Loucy (cell line): ENCODE measurements at regions not wholly inside any gene's neighbourhood (a gene's known extent, or its start where the extent isn't known, plus 50 kb on each side); places are given as distances from the start of the nearest gene placed in this dataset.

ENCODE experiments used
- H2AFZ ChIP-seq: fragments of 200-600 bp; sonication (generic); 2 replicates; pipeline ENCODE4 v1.6.0; 2016; ENCODE audit warnings: antibody characterized with exemption, mild to moderate bottlenecking, low read length, moderate library complexity
- H3F3A ChIP-seq: fragments of 200-600 bp; 2 replicates; pipeline ENCODE4 v1.6.0; 2016; ENCODE audit warnings: antibody characterized with exemption, low read depth, mild to moderate bottlenecking
- H3K27me3 ChIP-seq: fragments of 200-600 bp; sonication (generic); 2 replicates; pipeline ENCODE4 v1.6.1; 2014; ENCODE audit warnings: low read length, mild to moderate bottlenecking; ENCODE audit not compliant: insufficient read depth, poor library complexity, severe bottlenecking
- H3K36me3 ChIP-seq: fragments of 200-600 bp; sonication (generic); 2 replicates; pipeline ENCODE4 v1.6.1; 2016; ENCODE audit warnings: low read length; ENCODE audit not compliant: insufficient read depth
- H3K4me1 ChIP-seq: fragments of 200-600 bp; sonication (generic); 2 replicates; pipeline ENCODE4 v1.5.1; 2014; ENCODE audit warnings: low read length, mild to moderate bottlenecking; ENCODE audit not compliant: insufficient read depth, poor library complexity, severe bottlenecking
- H3K4me2 ChIP-seq: fragments of 200-600 bp; sonication (generic); 2 replicates; pipeline ENCODE4 v1.6.0; 2014; ENCODE audit warnings: antibody characterized with exemption, low read length, low read depth, mild to moderate bottlenecking; ENCODE audit not compliant: poor library complexity, severe bottlenecking
- H3K4me3 ChIP-seq: fragments of 200-600 bp; sonication (generic); 2 replicates; pipeline ENCODE4 v1.5.1; 2014; ENCODE audit warnings: low read length, mild to moderate bottlenecking, mixed read lengths; ENCODE audit not compliant: poor library complexity, severe bottlenecking
- H3K79me2 ChIP-seq: fragments of 200-600 bp; sonication (generic); 2 replicates; pipeline ENCODE4 v1.6.1; 2014; ENCODE audit warnings: low read length; ENCODE audit not compliant: insufficient read depth
- H3K9ac ChIP-seq: fragments of 200-600 bp; sonication (generic); 2 replicates; pipeline ENCODE4 v1.6.0; 2014; ENCODE audit warnings: mild to moderate bottlenecking, low read depth, low read length, moderate library complexity; ENCODE audit not compliant: poor library complexity, severe bottlenecking
- H3K9me2 ChIP-seq: fragments of 200-600 bp; sonication (generic); replicated peaks from 2 replicates; pipeline ENCODE4 v1.6.1; 2016; ENCODE audit warnings: low read depth, low read length, mixed read lengths
- H3K9me3 ChIP-seq: fragments of 200-600 bp; sonication (generic); 2 replicates; pipeline ENCODE4 v1.6.1; 2014; ENCODE audit warnings: mild to moderate bottlenecking, antibody characterized with exemption, low read length, low read depth; ENCODE audit not compliant: insufficient read depth
- H4K20me1 ChIP-seq: fragments of 200-600 bp; sonication (generic); 2 replicates; pipeline ENCODE4 v1.6.0; 2014; ENCODE audit warnings: antibody characterized with exemption, low read length, mild to moderate bottlenecking; ENCODE audit not compliant: insufficient read depth, poor library complexity, severe bottlenecking
- EZH2phosphoT487 ChIP-seq: fragments of 200-600 bp; IDR thresholded peaks from 2 replicates; pipeline ENCODE4 v1.6.1; 2018; ENCODE audit warnings: antibody characterized with exemption, mild to moderate bottlenecking, moderate library complexity, borderline replicate concordance
- TF ChIP-seq, protein P1 (sequence below): fragments of 200-600 bp; sonication (generic); conservative IDR thresholded peaks from 2 replicates; pipeline ENCODE4 v1.5.1; 2014; ENCODE audit warnings: mild to moderate bottlenecking, antibody characterized with exemption, low read length

- Histone ChIP-seq H3K36me3 (no peaks in the 10 kb centered on the region), H3K4me1 (no peaks in the 10 kb centered on the region), H2AFZ (no peak overlapping the region), H3K27me3 (no peaks in the 10 kb centered on the region), H3K9ac (no peak overlapping the region), H4K20me1 (no peaks in the 10 kb centered on the region), H3K4me3 (no peak overlapping the region), H3K79me2 (no peaks in the 10 kb centered on the region), H3F3A (no peaks in the 10 kb centered on the region), H3K9me3 (no peaks in the 10 kb centered on the region), H3K4me2 (no peak overlapping the region), H3K9me2 (no peaks in the 10 kb centered on the region)
- TF ChIP-seq, protein P1, sequence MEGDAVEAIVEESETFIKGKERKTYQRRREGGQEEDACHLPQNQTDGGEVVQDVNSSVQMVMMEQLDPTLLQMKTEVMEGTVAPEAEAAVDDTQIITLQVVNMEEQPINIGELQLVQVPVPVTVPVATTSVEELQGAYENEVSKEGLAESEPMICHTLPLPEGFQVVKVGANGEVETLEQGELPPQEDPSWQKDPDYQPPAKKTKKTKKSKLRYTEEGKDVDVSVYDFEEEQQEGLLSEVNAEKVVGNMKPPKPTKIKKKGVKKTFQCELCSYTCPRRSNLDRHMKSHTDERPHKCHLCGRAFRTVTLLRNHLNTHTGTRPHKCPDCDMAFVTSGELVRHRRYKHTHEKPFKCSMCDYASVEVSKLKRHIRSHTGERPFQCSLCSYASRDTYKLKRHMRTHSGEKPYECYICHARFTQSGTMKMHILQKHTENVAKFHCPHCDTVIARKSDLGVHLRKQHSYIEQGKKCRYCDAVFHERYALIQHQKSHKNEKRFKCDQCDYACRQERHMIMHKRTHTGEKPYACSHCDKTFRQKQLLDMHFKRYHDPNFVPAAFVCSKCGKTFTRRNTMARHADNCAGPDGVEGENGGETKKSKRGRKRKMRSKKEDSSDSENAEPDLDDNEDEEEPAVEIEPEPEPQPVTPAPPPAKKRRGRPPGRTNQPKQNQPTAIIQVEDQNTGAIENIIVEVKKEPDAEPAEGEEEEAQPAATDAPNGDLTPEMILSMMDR: no peak
- no peak for TF ChIP-seq EZH2phosphoT487
These were observed 481.0 kb upstream of the TNP1 start for GRCh38 chr2:217340899-217341298.

- Histone ChIP-seq H3K4me2 (no peak overlapping the region), H3K4me1 (no peaks in the 10 kb centered on the region), H4K20me1 (no peaks in the 10 kb centered on the region), H3K9ac (no peak overlapping the region), H2AFZ (no peak overlapping the region), H3K9me2 (no peaks in the 10 kb centered on the region), H3K27me3 (no peaks in the 10 kb centered on the region), H3K79me2 (no peaks in the 10 kb centered on the region), H3K36me3 (no peaks in the 10 kb centered on the region), H3F3A (no peaks in the 10 kb centered on the region), H3K4me3 (no peak overlapping the region), H3K9me3 (no peaks in the 10 kb centered on the region)
- TF ChIP-seq EZH2phosphoT487: no peak
- TF ChIP-seq, protein P1: no peak
These were observed 480.3 kb upstream of the TNP1 start for GRCh38 chr2:217340176-217340575.

GRCh38 chr2:217339753-217340152, 479.9 kb upstream of the TNP1 start:
- Histone ChIP-seq H3K9me2 (no peaks in the 10 kb centered on the region), H2AFZ (no peak overlapping the region), H3K4me1 (no peaks in the 10 kb centered on the region), H3K4me2 (no peak overlapping the region), H3K79me2 (no peaks in the 10 kb centered on the region), H4K20me1 (no peaks in the 10 kb centered on the region), H3K36me3 (no peaks in the 10 kb centered on the region), H3K9ac (no peak overlapping the region), H3K4me3 (no peak overlapping the region), H3K9me3 (no peaks in the 10 kb centered on the region), H3K27me3 (no peaks in the 10 kb centered on the region), H3F3A (no peaks in the 10 kb centered on the region)
- TF ChIP-seq, protein P1: no peak
- TF ChIP-seq EZH2phosphoT487: no peak
